ENCODE measurements at regions not wholly inside any gene's neighbourhood (a gene's known extent, or its start where the extent isn't known, plus 50 kb on each side); places are given as distances from the start of the nearest gene placed in this dataset.

DNA sequence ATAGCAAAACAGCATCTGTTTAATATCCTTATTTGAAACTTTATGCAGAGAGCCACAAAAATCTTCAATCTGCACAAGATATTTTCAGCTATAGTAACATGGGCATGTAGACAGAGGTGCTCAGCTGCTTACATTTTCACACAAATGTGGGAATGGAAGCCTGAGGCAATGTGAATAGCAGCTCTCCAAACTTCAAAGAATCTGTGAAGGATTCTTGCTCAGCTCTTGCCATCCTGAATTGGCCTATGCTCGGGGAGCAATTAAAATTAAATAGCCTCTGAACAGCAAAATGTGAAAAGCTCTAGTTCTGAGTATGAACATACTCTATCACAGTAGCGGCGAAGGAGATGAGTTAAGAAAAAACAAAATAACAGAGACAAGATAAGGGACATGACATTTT, 1523.8 kb downstream of the PCDH7 start:
- TF ChIP-seq, protein P1, sequence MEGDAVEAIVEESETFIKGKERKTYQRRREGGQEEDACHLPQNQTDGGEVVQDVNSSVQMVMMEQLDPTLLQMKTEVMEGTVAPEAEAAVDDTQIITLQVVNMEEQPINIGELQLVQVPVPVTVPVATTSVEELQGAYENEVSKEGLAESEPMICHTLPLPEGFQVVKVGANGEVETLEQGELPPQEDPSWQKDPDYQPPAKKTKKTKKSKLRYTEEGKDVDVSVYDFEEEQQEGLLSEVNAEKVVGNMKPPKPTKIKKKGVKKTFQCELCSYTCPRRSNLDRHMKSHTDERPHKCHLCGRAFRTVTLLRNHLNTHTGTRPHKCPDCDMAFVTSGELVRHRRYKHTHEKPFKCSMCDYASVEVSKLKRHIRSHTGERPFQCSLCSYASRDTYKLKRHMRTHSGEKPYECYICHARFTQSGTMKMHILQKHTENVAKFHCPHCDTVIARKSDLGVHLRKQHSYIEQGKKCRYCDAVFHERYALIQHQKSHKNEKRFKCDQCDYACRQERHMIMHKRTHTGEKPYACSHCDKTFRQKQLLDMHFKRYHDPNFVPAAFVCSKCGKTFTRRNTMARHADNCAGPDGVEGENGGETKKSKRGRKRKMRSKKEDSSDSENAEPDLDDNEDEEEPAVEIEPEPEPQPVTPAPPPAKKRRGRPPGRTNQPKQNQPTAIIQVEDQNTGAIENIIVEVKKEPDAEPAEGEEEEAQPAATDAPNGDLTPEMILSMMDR (IDR thresholded peaks at IDR 0.05; ENCODE audit: poor library complexity): no peak
- TF ChIP-seq EZH2 (IDR thresholded peaks at IDR 0.05; ENCODE audit: borderline replicate concordance) (no peak), EZH2phosphoT487 (IDR thresholded peaks at IDR 0.05; ENCODE audit: low read depth, severe bottlenecking, unreplicated experiment) (no peak)
- 62% methylated on average over 3 of the region's 3 CpGs for WGBS (ENCODE audit: low lambda C conversion rate, missing lambda C conversion rate)
- DNase-seq (ENCODE audit: low spot score): no peak

DNA sequence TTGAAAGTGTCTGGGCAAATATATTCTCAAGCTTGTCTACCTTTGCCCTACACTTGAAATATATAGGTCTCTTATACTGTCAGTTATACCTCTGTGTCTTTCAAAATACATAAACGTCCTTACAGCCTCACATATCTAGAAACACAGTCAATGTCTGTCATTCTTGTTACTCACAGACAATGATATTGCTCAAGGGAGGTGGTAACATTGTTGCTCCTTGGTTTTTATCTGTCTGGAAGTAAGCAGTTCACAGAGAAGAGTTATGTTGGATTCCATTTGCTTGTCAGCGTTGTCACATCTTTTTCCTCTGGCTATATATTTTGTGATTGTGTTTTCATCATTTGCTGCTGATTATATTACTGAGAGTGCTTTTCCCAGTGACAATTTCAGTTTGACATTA, 1528.9 kb downstream of the PCDH7 start:
- H3K4me1 ChIP-seq (ENCODE audit: insufficient read depth): no peaks in the 10 kb centered on the region
- no peak for DNase-seq (ENCODE audit: low spot score)
- no peak overlapping the region for H3K27ac ChIP-seq
- 63% methylated on average over 2 of the region's 2 CpGs for WGBS (ENCODE audit: low lambda C conversion rate, missing lambda C conversion rate)
- no peak overlapping the region for H3K4me3 ChIP-seq
- H4K20me1 ChIP-seq (ENCODE audit: insufficient read depth, poor library complexity, severe bottlenecking): no peaks in the 10 kb centered on the region
- H3K9me3 ChIP-seq (ENCODE audit: low read depth): no peaks in the 10 kb centered on the region
- no peaks in the 10 kb centered on the region for H3K79me2 ChIP-seq
- TF ChIP-seq, protein P1 (IDR thresholded peaks at IDR 0.05; ENCODE audit: poor library complexity): no peak
- TF ChIP-seq EZH2 (IDR thresholded peaks at IDR 0.05; ENCODE audit: borderline replicate concordance): no peak
- no peak for TF ChIP-seq EZH2phosphoT487 (IDR thresholded peaks at IDR 0.05; ENCODE audit: low read depth, severe bottlenecking, unreplicated experiment)
- no peaks in the 10 kb centered on the region for H3K36me3 ChIP-seq (replicated peaks; ENCODE audit: insufficient read depth, low read depth)
- no peaks in the 10 kb centered on the region for H3K27me3 ChIP-seq
- no peak overlapping the region for H3K4me2 ChIP-seq
- H3K9me2 ChIP-seq (replicated peaks; ENCODE audit: insufficient read depth): no peaks in the 10 kb centered on the region
- H2AFZ ChIP-seq: no peak overlapping the region

More for the DNA sequence above, 1523.8 kb downstream of the PCDH7 start:
- H3K79me2 ChIP-seq: no peaks in the 10 kb centered on the region
- H3K9me3 ChIP-seq (ENCODE audit: low read depth): no peaks in the 10 kb centered on the region
- H3K4me2 ChIP-seq: no peak overlapping the region
- H3K4me1 ChIP-seq (ENCODE audit: insufficient read depth): no peaks in the 10 kb centered on the region
- H3K9me2 ChIP-seq (replicated peaks; ENCODE audit: insufficient read depth): no peaks in the 10 kb centered on the region
- H4K20me1 ChIP-seq (ENCODE audit: insufficient read depth, poor library complexity, severe bottlenecking): no peaks in the 10 kb centered on the region
- H3K4me3 ChIP-seq: no peak overlapping the region
- H3K27ac ChIP-seq: no peak overlapping the region
- H2AFZ ChIP-seq: no peak overlapping the region
- no peaks in the 10 kb centered on the region for H3K27me3 ChIP-seq
- H3K36me3 ChIP-seq (replicated peaks; ENCODE audit: insufficient read depth, low read depth): no peaks in the 10 kb centered on the region

DNA sequence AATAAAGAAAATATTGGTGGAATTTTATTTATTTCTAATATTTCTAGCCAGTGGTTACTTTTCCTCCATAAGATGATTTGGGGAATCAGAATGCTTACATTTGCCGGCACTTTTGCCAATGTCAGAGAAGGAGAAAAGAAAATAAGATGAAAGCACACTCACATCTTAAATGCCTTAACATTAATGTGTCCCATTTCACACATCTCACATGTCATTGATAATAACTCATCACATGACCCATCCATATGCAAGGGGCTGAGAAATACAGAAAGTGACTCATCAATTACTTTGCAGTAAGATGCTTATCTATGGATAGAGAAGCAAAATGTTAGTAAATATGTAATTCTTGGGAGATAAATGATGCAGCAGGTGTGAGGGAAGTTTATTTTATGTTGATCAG, 1531.0 kb downstream of the PCDH7 start:
- H3K79me2 ChIP-seq: no peaks in the 10 kb centered on the region
- no peak overlapping the region for H3K4me3 ChIP-seq
- no peak overlapping the region for H2AFZ ChIP-seq
- H3K27ac ChIP-seq: no peak overlapping the region
- no peak for DNase-seq (ENCODE audit: low spot score)
- no peaks in the 10 kb centered on the region for H3K9me2 ChIP-seq (replicated peaks; ENCODE audit: insufficient read depth)
- no peaks in the 10 kb centered on the region for H3K4me1 ChIP-seq (ENCODE audit: insufficient read depth)
- no peaks in the 10 kb centered on the region for H3K27me3 ChIP-seq
- no peaks in the 10 kb centered on the region for H4K20me1 ChIP-seq (ENCODE audit: insufficient read depth, poor library complexity, severe bottlenecking)
- H3K4me2 ChIP-seq: no peak overlapping the region
- TF ChIP-seq EZH2phosphoT487 (IDR thresholded peaks at IDR 0.05; ENCODE audit: low read depth, severe bottlenecking, unreplicated experiment) (no peak), EZH2 (IDR thresholded peaks at IDR 0.05; ENCODE audit: borderline replicate concordance) (no peak)
- TF ChIP-seq, protein P1 (IDR thresholded peaks at IDR 0.05; ENCODE audit: poor library complexity): no peak
- WGBS (ENCODE audit: low lambda C conversion rate, missing lambda C conversion rate): 93% methylated on average over 1 of the region's 1 CpG
- no peaks in the 10 kb centered on the region for H3K9me3 ChIP-seq (ENCODE audit: low read depth)
- H3K36me3 ChIP-seq (replicated peaks; ENCODE audit: insufficient read depth, low read depth): no peaks in the 10 kb centered on the region

DNA sequence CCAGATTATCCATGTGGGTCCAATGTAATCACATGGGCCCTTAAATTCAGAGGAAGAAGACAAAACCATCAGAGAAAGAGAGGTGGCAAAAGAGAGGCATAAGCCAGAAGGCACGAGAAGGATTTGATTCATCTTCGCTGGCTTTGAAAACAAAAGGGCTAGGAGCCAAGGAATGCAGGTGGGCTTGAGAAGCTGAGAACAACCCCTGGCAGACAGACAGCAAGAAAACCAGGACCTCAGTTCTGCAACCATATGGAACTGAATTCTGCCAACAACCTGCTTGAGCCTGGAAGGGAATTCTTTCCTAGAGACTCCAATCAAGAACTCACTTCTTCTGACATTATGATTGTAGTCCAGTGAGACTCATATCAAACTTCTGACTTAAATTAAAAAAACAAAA, 1531.8 kb downstream of the PCDH7 start:
- Histone ChIP-seq H3K79me2 (no peaks in the 10 kb centered on the region), H3K9me2 (replicated peaks; ENCODE audit: insufficient read depth) (no peaks in the 10 kb centered on the region), H3K4me3 (no peak overlapping the region), H3K27me3 (no peaks in the 10 kb centered on the region), H3K27ac (no peak overlapping the region), H2AFZ (no peak overlapping the region), H3K36me3 (replicated peaks; ENCODE audit: insufficient read depth, low read depth) (no peaks in the 10 kb centered on the region), H3K4me1 (ENCODE audit: insufficient read depth) (no peaks in the 10 kb centered on the region), H4K20me1 (ENCODE audit: insufficient read depth, poor library complexity, severe bottlenecking) (no peaks in the 10 kb centered on the region), H3K9me3 (ENCODE audit: low read depth) (no peaks in the 10 kb centered on the region), H3K4me2 (no peak overlapping the region)
- TF ChIP-seq, protein P1 (IDR thresholded peaks at IDR 0.05; ENCODE audit: poor library complexity): no peak
- TF ChIP-seq EZH2phosphoT487 (IDR thresholded peaks at IDR 0.05; ENCODE audit: low read depth, severe bottlenecking, unreplicated experiment): no peak
- DNase-seq (ENCODE audit: low spot score): no peak
- WGBS (ENCODE audit: low lambda C conversion rate, missing lambda C conversion rate): 83% methylated on average over 2 of the region's 2 CpGs
